K562 (cell line): ENCODE measurements at regions not wholly inside any gene's neighbourhood (a gene's known extent, or its start where the extent isn't known, plus 50 kb on each side); places are given as distances from the start of the nearest gene placed in this dataset.

ENCODE experiments used
- ATAC-seq: fragments of 200-7000 bp; cut with Tn5 transposase; 3 replicates; pipeline ENCODE4 v1.9.1; 2020; ENCODE audit warnings: moderate library complexity
- BruUV-seq: library from RNA; stranded (reverse); fragments of 400-500 nt; replicated peaks from 2 replicates; lab custom pipeline; 2021; lab: Mats Ljungman, UMichigan
- CTCF ChIA-PET: fragments of 300-600 bp; formaldehyde crosslinking; extraction: SDS; loops from one replicate; lab custom pipeline; 2021; ENCODE audit warnings: low intra/inter-chr PET ratio; lab: Yijun Ruan, JAX
- POLR2A ChIA-PET: fragments of 300-600, 350-650 bp; sonication (Branson Sonifier 250); formaldehyde crosslinking; extraction: SDS; loops from one replicate; lab custom pipeline; 2021; ENCODE audit warnings: antibody characterized with exemption, inconsistent platforms; lab: Yijun Ruan, JAX
- DNase-seq, 4 experiments: peaks; one replicate each; pipeline versions ENCODE4 v3.0.0 to v3.0.0-alpha.2; 2011 to 2018; ENCODE audit warnings: low spot score in 3 of 4, mixed read lengths in 3 of 4; ENCODE audit errors: extremely low read depth in 1 of 4
- FAIRE-seq: peaks from 2 replicates; lab custom pipeline; 2011; peaks lifted over from hg19 to GRCh38; lab: Jason Lieb, UNC
- H2AFZ ChIP-seq: 2 replicates; pipeline ENCODE4 v1.6.0; 2011; ENCODE audit warnings: low read depth, low read length, control low read depth, inconsistent platforms
- H3K27ac ChIP-seq: fragments of 200-600 bp; 3 replicates; pipeline ENCODE4 v1.8.0; 2011; ENCODE audit warnings: low read depth, mild to moderate bottlenecking, control low read depth, inconsistent platforms, low read length, moderate library complexity, mixed read lengths; ENCODE audit errors: extremely low read depth
- H3K27me3 ChIP-seq, 2 experiments: fragments of 300-600 bp in 1 of 2; 2 replicates in 1 of 2; 3 replicates in 1 of 2; pipeline versions ENCODE4 v1.6.0 to v1.8.0; 2011; ENCODE audit warnings: inconsistent platforms in 2 of 2, low read length in 2 of 2, mild to moderate bottlenecking in 1 of 2, mixed read lengths in 1 of 2, moderate library complexity in 1 of 2; ENCODE audit not compliant: control insufficient read depth in 2 of 2, insufficient read depth in 2 of 2
- H3K36me3 ChIP-seq: fragments of 300-600 bp; 3 replicates; pipeline ENCODE4 v1.8.0; 2011; ENCODE audit warnings: mild to moderate bottlenecking, low read length, inconsistent platforms; ENCODE audit not compliant: control insufficient read depth, insufficient read depth
- H3K4me1 ChIP-seq, 2 experiments: fragments of 200-600 bp in 1 of 2; replicated peaks in 1 of 2; 2 replicates in 1 of 2; 3 replicates in 1 of 2; pipeline versions ENCODE4 v1.5.1 to v1.8.0; 2011; ENCODE audit warnings: inconsistent platforms in 2 of 2, low read length in 2 of 2, mild to moderate bottlenecking in 1 of 2, mixed read lengths in 1 of 2, moderate library complexity in 1 of 2; ENCODE audit not compliant: control insufficient read depth in 2 of 2, insufficient read depth in 2 of 2
- H3K4me2 ChIP-seq: 2 replicates; pipeline ENCODE4 v1.6.1; 2011; ENCODE audit warnings: low read length, control low read depth, inconsistent platforms, mixed read lengths; ENCODE audit not compliant: insufficient read depth
- H3K4me3 ChIP-seq: fragments of 200-600 bp; sonication (generic), shearing (Covaris generic); 2 replicates; pipeline ENCODE4 v1.5.1; 2016; ENCODE audit warnings: control low read depth, inconsistent platforms
- H3K79me2 ChIP-seq: fragments of 200-600 bp; 3 replicates; pipeline ENCODE4 v1.8.0; 2011; ENCODE audit warnings: low read length, inconsistent platforms; ENCODE audit not compliant: control insufficient read depth, insufficient read depth
- H3K9ac ChIP-seq, 2 experiments: 2 replicates each; pipeline versions ENCODE4 v1.6.0 to v1.6.1; 2011; ENCODE audit warnings: low read depth in 2 of 2, low read length in 2 of 2, control low read depth in 1 of 2, inconsistent platforms in 1 of 2, mild to moderate bottlenecking in 1 of 2, mixed read lengths in 1 of 2; ENCODE audit not compliant: insufficient read depth in 1 of 2
- H3K9me1 ChIP-seq: one replicate; pipeline ENCODE4 v1.6.0; 2011; ENCODE audit warnings: inconsistent platforms, mild to moderate bottlenecking, low read length, moderate library complexity; ENCODE audit not compliant: control insufficient read depth, insufficient read depth
- H3K9me3 ChIP-seq: replicated peaks from 2 replicates; pipeline ENCODE4 v1.5.1; 2011; ENCODE audit warnings: low read depth, low read length, inconsistent platforms; ENCODE audit not compliant: control insufficient read depth, insufficient read depth
- H4K20me1 ChIP-seq: replicated peaks from 2 replicates; pipeline ENCODE4 v1.6.1; 2011; ENCODE audit warnings: low read length, inconsistent platforms, mixed read lengths; ENCODE audit not compliant: control insufficient read depth, insufficient read depth
- DIDO1 ChIP-seq: fragments of 450-650 bp; IDR thresholded peaks from 2 replicates; pipeline ENCODE4 v1.6.1; 2016; ENCODE audit warnings: low read depth, missing biosample characterization, missing genetic modification characterization
- FOSL1 ChIP-seq: fragments of 200-800 bp; sonication (Bioruptor generic); conservative IDR thresholded peaks from 2 replicates; pipeline ENCODE4 v1.6.1; 2016; ENCODE audit warnings: missing genetic modification characterization, missing compliant biosample characterization
- WGBS: fragments of 100-300 bp; shearing (Covaris generic); methylation state at CpG from one replicate; pipeline ENCODE4 v1.1.6; 2016; ENCODE audit warnings: low coverage, mixed read lengths; ENCODE audit not compliant: insufficient coverage; ENCODE audit errors: missing lambda C conversion rate; 5-methylcytosine and 5-hydroxymethylcytosine counted together
- in situ Hi-C: fragments of 300-500 bp; cut with MboI; formaldehyde crosslinking; loops from 4 replicates; pipeline ENCODE4 v1.15.0; 2018; ENCODE audit warnings: inconsistent platforms, mixed read lengths
- intact Hi-C: fragments of 100-400 bp; cut with micrococcal nuclease; formaldehyde crosslinking; loops from 2 replicates; pipeline ENCODE4 v1.14.2; 2022
- TF ChIP-seq, protein P1 (sequence below), 2 experiments: fragments of 450-650 bp; formaldehyde crosslinking in 1 of 2; IDR thresholded peaks; 2 replicates each; pipeline versions ENCODE4 v1.4.0 to v1.6.1; 2014 to 2020; ENCODE audit warnings: mild to moderate bottlenecking in 2 of 2, borderline replicate concordance in 1 of 2, low read depth in 1 of 2
- TF ChIP-seq, protein P2 (sequence below): sonication (generic); formaldehyde crosslinking; IDR thresholded peaks from 2 replicates; pipeline ENCODE4 v1.8.1; 2023; ENCODE audit warnings: missing genetic modification reagents, mild to moderate bottlenecking, borderline replicate concordance
- TF ChIP-seq, protein P3 (sequence below): fragments of 450-650 bp; IDR thresholded peaks from 2 replicates; pipeline ENCODE4 v1.6.1; 2017; ENCODE audit warnings: antibody characterized with exemption

DNA sequence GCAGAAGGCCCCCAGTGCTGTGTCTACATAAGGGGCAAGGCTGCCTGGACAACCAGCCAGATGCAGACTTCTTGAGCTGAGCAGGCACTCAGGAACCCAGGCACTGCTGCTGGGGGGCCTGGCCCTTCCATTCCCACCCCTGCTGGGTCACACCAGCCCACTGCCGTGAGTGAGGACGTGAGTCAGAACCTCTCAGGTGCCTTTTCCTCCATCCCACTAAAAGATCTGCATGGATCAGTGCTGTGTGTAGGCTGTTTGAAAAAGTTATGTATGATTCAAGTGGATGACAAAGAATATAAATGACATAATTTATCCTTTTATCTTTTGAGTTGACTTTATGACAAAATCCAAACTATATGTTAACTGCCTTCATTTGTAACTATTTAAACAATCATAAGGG, 499.3 kb downstream of the INHBA start (continued):
- TF ChIP-seq, protein P1, sequence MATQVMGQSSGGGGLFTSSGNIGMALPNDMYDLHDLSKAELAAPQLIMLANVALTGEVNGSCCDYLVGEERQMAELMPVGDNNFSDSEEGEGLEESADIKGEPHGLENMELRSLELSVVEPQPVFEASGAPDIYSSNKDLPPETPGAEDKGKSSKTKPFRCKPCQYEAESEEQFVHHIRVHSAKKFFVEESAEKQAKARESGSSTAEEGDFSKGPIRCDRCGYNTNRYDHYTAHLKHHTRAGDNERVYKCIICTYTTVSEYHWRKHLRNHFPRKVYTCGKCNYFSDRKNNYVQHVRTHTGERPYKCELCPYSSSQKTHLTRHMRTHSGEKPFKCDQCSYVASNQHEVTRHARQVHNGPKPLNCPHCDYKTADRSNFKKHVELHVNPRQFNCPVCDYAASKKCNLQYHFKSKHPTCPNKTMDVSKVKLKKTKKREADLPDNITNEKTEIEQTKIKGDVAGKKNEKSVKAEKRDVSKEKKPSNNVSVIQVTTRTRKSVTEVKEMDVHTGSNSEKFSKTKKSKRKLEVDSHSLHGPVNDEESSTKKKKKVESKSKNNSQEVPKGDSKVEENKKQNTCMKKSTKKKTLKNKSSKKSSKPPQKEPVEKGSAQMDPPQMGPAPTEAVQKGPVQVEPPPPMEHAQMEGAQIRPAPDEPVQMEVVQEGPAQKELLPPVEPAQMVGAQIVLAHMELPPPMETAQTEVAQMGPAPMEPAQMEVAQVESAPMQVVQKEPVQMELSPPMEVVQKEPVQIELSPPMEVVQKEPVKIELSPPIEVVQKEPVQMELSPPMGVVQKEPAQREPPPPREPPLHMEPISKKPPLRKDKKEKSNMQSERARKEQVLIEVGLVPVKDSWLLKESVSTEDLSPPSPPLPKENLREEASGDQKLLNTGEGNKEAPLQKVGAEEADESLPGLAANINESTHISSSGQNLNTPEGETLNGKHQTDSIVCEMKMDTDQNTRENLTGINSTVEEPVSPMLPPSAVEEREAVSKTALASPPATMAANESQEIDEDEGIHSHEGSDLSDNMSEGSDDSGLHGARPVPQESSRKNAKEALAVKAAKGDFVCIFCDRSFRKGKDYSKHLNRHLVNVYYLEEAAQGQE (IDR thresholded peaks at IDR 0.05; ENCODE audit: borderline replicate concordance), result no peak
- TF ChIP-seq, protein P1 (CRISPR knock-in tag; IDR thresholded peaks at IDR 0.05; ENCODE audit: low read depth), result no peak

DNA sequence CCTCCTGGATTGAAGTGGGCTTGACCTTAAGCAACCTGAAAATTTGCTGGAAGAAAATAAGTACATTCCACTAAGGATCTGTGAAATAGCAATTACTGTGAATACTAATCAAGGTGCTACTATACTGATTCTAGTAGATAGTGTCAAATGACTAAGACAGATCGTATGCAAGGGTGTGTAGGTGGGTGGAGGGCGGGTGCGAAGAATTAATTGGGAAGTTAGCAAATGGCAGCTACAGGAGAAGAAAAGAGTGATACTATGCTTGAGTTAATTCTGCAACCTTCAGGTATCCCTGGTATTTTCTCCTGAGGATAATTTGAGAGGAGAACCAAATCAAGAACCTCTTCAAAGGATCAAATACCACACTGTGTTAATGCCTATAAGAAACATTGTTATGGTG, 501.9 kb downstream of the INHBA start:
- Histone ChIP-seq H3K79me2 (no peaks in the 10 kb centered on the region), H3K9me1 (no peaks in the 10 kb centered on the region), H3K27me3 (no peaks in the 10 kb centered on the region), H3K4me3 (no peak overlapping the region), H2AFZ (no peak overlapping the region), H3K9ac (no peak overlapping the region), H3K27ac (no peak overlapping the region), H3K4me1 (no peaks in the 10 kb centered on the region), H3K4me2 (no peak overlapping the region), H4K20me1 (no peaks in the 10 kb centered on the region), H3K36me3 (no peaks in the 10 kb centered on the region), H3K9me3 (no peaks in the 10 kb centered on the region; the same call in 1 of the 2 replicates)
- DNase-seq, result no peak
- no peak for ATAC-seq
- in situ Hi-C loops, result no loop called here
- no TSS peak for BruUV-seq
- 0% methylated on average over 3 of the region's 3 CpGs for WGBS
- ChIA-PET POLR2A (no interaction called here), CTCF (no interaction called here)
- intact Hi-C loops, result no loop called here
- no peak for FAIRE-seq
- TF ChIP-seq FOSL1 (tag) (no peak), DIDO1 (tag) (no peak)
- TF ChIP-seq, protein P2, sequence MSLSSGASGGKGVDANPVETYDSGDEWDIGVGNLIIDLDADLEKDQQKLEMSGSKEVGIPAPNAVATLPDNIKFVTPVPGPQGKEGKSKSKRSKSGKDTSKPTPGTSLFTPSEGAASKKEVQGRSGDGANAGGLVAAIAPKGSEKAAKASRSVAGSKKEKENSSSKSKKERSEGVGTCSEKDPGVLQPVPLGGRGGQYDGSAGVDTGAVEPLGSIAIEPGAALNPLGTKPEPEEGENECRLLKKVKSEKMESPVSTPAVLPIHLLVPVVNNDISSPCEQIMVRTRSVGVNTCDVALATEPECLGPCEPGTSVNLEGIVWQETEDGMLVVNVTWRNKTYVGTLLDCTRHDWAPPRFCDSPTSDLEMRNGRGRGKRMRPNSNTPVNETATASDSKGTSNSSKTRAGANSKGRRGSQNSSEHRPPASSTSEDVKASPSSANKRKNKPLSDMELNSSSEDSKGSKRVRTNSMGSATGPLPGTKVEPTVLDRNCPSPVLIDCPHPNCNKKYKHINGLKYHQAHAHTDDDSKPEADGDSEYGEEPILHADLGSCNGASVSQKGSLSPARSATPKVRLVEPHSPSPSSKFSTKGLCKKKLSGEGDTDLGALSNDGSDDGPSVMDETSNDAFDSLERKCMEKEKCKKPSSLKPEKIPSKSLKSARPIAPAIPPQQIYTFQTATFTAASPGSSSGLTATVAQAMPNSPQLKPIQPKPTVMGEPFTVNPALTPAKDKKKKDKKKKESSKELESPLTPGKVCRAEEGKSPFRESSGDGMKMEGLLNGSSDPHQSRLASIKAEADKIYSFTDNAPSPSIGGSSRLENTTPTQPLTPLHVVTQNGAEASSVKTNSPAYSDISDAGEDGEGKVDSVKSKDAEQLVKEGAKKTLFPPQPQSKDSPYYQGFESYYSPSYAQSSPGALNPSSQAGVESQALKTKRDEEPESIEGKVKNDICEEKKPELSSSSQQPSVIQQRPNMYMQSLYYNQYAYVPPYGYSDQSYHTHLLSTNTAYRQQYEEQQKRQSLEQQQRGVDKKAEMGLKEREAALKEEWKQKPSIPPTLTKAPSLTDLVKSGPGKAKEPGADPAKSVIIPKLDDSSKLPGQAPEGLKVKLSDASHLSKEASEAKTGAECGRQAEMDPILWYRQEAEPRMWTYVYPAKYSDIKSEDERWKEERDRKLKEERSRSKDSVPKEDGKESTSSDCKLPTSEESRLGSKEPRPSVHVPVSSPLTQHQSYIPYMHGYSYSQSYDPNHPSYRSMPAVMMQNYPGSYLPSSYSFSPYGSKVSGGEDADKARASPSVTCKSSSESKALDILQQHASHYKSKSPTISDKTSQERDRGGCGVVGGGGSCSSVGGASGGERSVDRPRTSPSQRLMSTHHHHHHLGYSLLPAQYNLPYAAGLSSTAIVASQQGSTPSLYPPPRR, result no peak
- TF ChIP-seq, protein P3, sequence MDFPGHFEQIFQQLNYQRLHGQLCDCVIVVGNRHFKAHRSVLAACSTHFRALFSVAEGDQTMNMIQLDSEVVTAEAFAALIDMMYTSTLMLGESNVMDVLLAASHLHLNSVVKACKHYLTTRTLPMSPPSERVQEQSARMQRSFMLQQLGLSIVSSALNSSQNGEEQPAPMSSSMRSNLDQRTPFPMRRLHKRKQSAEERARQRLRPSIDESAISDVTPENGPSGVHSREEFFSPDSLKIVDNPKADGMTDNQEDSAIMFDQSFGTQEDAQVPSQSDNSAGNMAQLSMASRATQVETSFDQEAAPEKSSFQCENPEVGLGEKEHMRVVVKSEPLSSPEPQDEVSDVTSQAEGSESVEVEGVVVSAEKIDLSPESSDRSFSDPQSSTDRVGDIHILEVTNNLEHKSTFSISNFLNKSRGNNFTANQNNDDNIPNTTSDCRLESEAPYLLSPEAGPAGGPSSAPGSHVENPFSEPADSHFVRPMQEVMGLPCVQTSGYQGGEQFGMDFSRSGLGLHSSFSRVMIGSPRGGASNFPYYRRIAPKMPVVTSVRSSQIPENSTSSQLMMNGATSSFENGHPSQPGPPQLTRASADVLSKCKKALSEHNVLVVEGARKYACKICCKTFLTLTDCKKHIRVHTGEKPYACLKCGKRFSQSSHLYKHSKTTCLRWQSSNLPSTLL, result no peak
